ENCODE measurements at regions not wholly inside any gene's neighbourhood (a gene's known extent, or its start where the extent isn't known, plus 50 kb on each side); places are given as distances from the start of the nearest gene placed in this dataset.

DNA sequence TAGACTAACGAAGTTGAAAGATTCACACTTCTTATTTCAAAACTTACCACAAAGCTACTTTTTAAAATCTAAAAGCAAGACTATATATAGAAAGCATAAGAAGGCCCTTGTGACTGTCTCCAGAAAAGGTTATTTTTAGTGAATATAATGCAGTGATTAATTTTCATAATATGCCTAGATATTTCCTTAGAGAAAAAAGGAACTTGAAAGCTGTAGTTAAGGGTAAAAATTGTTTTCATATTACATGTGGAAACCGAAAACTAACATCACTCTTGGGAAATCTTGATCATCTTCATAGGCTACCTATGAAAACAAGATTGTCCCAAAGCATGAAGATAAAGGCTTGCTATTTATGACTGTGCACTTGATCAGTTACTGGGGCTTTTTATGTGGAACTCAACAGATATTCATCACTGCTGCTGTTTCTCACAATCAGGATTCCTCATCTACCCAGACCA lies 223.2 kb downstream of the SH2D4B start:
- no peak for DNase-seq (ENCODE audit: low read depth)
- TF ChIP-seq CTCF (conservative IDR thresholded peaks at IDR 0.05; ENCODE audit: low read depth, low read length): no peak
- no peak overlapping the region for H3K4me3 ChIP-seq (ENCODE audit: low read length)

DNA sequence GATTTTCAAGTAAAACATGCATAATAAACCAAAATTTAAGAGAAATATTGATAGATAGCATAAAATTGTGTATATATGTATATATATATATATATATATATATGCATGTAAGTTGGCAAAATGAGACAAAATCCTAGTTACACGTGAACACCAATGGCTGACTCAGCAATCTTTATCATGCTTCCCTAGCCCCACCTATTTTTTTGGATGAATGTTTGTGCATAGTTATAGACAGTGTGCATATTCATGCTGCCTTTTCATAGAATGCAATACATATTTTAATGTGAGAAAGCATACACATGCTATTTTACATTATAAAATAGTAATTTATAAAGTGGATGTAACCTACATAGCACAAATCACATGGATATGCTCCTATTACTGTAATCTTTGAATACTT lies 230.3 kb downstream of the SH2D4B start:
- no peak for DNase-seq (ENCODE audit: low read depth)
- no peak for TF ChIP-seq CTCF (conservative IDR thresholded peaks at IDR 0.05; ENCODE audit: low read depth, low read length)

DNA sequence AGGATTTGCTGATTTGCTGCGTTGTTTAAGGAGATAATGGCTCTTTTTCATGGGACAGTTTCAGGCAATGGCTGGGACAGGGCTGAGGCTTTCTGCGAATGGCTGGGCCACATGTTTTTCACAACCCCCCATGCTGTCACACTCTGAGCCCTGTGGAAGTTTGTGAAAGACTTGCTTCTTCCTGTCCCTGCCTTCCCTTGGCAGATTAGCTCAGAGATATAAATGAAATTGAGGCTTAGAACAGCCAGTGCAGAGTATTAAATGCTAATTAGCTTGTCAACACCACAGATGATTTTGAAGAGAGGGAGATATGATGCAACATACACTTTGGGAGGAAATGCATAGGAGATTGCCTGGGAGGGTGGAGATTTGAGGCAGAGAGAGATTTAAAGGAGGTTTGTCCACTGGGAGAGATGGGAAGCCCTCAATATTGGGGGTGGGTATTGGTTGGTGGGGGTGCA lies 232.0 kb downstream of the SH2D4B start:
- no peak for DNase-seq (ENCODE audit: low read depth)
- TF ChIP-seq CTCF (conservative IDR thresholded peaks at IDR 0.05; ENCODE audit: low read depth, low read length): no peak
- H3K4me3 ChIP-seq (ENCODE audit: low read length): no peak overlapping the region

More for the DNA sequence above, 230.3 kb downstream of the SH2D4B start:
- H3K4me3 ChIP-seq (ENCODE audit: low read length): no peak overlapping the region

DNA sequence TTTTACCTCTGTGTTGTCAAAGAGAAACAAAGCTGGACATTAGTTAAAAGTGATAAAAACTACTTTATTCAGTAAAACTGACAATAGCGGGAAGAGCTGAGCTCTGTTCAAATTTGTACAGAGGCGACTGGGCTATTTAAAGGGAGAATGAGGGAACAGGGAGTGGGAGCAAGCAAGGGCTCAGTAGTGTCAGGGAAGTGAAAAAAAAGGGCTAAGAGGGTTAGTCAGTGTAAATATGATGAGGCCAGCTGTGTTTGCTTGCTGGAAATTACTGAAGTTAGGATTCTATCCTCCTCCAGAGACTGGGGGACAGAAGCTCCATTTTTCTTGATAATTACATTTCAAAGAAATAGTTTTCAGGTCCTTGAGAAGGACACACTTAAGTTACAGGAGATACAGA lies 232.5 kb downstream of the SH2D4B start:
- DNase-seq (ENCODE audit: low read depth): no peak
- TF ChIP-seq CTCF (conservative IDR thresholded peaks at IDR 0.05; ENCODE audit: low read depth, low read length): no peak
- H3K4me3 ChIP-seq (ENCODE audit: low read length): no peak overlapping the region

DNA sequence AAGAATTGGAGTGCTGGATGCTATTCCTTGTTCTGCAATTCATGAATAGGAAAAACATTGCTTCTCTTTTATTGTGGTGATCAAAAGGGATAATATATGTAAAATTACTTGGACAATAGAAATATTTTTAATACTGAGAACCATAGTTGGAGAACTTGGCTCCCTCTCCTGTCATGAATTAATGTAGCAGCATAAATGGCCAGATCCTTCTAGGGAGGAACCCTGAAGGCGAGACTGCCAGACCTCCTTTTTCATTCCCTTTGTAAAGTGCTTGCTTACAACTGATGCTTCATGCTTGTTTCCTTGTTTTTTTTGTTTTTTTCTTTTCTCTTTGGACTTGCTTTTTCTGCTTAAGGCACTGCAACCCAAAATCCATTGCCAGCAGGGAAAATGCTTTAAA lies 233.6 kb downstream of the SH2D4B start:
- TF ChIP-seq CTCF (conservative IDR thresholded peaks at IDR 0.05; ENCODE audit: low read depth, low read length): no peak
- H3K4me3 ChIP-seq (ENCODE audit: low read length): no peak overlapping the region
- DNase-seq (ENCODE audit: low read depth): no peak

DNA sequence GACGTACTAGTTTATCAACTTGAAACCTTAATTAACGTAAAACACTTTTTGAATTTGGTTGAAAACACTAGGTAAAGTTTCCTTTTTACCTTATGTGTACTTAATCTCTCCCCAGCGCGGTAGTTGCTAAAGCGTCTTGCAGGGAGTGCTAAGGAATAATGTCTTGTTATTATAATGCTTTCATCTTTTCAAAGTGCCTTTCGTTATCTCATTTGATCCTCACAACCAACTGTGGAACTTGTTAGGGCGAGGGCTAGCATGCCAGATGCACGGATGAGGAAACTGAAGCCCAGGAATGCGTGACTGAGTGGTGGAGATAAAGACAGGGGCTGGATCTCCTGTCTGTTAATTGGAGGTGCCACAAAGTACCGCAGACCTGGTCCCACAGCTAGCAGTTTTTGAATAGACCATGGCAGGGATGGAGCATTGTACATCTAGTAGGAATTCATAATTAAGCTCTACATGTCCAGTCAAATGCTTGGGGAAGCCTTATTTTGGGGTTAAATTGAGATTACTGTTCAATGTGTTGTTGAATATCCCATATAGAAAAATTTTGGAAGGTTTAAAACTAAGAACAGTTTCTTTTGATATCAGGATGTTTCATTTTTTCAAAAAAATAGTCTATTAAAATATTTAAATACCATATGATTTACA lies 234.3 kb downstream of the SH2D4B start:
- no peak for TF ChIP-seq CTCF (conservative IDR thresholded peaks at IDR 0.05; ENCODE audit: low read depth, low read length)
- DNase-seq (ENCODE audit: low read depth): no peak
- no peak overlapping the region for H3K4me3 ChIP-seq (ENCODE audit: low read length)

GRCh38 chr10:80772596-80772995 lies 234.9 kb downstream of the SH2D4B start:
- no peak for DNase-seq (ENCODE audit: low read depth)
- TF ChIP-seq CTCF (conservative IDR thresholded peaks at IDR 0.05; ENCODE audit: low read depth, low read length): no peak
- H3K4me3 ChIP-seq (ENCODE audit: low read length): no peak overlapping the region

All from retinal pigment epithelial cell (primary cell).